A172 (cell line): ENCODE measurements at regions not wholly inside any gene's neighbourhood (a gene's known extent, or its start where the extent isn't known, plus 50 kb on each side); places are given as distances from the start of the nearest gene placed in this dataset.
"Not testable (repeated sequence)": the region's sequence is repeated elsewhere in the genome, so short reads cannot be mapped to it uniquely, and the experiment has no call there.

Source experiments
- DNase-seq: peaks from one replicate; pipeline ENCODE4 v3.0.0-alpha.2; 2015; ENCODE audit warnings: low spot score

- peak; percentile 4 for DNase-seq
These were observed 519.3 kb upstream of the ARPP21 start for GRCh38 chr3:35120026-35120425.

DNA sequence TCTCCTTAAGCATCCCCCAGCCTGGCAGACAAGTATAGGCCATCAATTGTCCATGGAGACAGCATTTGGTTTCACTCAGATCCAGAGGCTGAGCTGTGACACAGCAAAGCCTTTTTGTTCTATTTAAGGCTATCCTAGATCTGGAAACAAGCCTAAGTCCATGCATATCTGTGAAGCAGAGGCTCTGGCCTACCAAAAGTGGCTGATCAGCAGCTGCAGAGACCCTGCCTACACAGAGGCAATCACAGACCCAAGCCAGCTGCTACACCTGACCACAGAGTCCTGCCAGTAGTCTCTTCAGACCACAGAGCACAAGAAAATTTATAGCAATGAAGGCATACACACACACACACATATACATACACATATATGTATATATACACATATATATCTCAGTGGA is 501.7 kb upstream of the ARPP21 start:
- DNase-seq, result no peak

- DNase-seq, result no peak
These were observed 497.9 kb upstream of the ARPP21 start for GRCh38 chr3:35141406-35141805.

DNA sequence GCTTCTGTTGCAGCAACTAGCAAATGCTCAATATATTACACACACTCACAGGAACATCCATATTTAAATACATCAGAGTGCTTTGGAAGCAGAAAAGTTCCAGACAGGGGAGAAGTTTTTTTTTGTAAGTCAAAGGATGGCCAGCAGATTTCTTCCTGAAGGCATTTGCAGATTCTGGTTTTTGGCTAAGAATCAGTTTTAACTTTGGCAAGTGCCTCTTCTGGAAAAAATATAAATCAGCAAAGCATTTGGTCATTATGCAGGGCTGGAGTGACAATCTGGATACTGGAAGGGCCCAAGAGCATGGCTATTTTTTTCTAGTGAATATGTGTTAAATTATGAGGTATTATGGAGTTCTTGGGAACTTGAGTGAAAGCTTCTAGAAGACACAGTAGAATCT is 495.3 kb upstream of the ARPP21 start:
- DNase-seq, result no peak

GRCh38 chr3:35146256-35147035 is 492.9 kb upstream of the ARPP21 start:
- DNase-seq, result not testable (repeated sequence)

DNA sequence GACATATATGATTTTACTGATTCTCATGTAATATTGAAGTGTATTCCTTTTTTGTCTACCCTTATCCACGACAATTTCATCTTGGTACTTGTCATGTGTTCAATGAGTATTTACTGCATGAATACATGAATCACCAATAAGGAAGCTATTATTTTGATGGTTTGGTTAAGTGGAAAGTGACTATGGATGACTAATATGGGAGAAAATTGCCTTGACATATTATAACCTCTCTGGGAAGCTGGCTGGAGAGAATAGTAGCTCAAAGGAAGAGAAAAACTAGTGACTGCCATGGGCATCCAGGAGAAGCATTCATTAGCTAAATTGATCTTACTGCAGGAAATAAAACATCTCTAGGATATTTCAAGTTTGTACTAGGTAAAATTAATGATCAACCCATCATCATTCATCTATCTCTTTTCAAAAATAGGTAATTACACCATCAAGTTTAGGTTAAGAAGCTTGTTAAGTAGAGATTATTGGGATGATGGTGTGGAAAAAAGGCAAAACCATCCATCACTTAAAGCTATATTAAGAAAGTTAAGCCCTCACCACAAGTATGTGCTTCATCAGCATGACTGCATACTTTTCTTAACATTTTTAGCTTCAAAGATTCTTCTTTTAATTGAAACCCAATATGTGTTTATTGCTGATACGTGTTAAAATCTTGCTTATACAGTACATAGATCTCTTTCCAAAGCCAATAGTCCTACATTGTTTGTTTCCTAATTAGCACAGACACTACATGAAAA is 455.2 kb upstream of the ARPP21 start:
- DNase-seq, result peak; percentile 82

GRCh38 chr3:35184775-35185174 is 454.6 kb upstream of the ARPP21 start:
- peak; percentile 62 for DNase-seq

DNA sequence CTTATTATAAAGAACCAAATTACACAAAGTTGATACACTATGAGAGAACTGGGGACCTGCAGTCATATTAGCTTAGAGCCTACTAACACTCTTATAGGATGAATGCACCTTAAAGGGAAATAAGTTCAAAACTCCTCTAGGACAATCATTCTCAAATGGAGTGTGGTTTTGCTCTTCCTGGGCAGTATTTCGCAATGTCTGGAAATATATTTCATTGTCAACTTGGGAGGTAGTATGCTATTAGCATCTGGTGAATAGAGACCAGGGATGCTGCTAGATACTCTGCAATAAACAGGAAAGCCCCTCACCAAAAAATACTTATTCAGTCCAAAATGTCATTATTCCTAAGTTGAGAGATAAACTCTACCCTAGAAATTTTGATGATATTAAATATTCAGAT is 451.4 kb upstream of the ARPP21 start:
- DNase-seq, result no peak

DNA sequence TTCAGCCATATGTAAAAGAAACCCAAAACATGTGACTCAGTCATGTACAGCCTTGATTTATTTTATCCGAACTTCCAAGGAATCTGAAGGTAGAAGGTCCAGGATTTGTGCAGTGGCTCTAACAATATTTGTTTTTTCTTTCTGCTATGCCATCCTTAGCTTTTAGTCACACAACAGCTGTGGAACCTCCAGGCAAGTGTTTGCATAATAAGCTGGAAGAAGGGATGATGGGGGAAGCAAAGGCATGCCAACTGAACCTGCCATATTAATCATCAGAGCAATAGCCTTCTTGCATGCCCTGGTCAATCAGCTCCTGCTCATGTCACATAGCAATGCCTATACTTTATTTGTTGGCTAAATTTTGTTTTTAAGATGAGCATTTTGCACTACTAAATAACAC is 444.7 kb upstream of the ARPP21 start:
- no peak for DNase-seq

DNA sequence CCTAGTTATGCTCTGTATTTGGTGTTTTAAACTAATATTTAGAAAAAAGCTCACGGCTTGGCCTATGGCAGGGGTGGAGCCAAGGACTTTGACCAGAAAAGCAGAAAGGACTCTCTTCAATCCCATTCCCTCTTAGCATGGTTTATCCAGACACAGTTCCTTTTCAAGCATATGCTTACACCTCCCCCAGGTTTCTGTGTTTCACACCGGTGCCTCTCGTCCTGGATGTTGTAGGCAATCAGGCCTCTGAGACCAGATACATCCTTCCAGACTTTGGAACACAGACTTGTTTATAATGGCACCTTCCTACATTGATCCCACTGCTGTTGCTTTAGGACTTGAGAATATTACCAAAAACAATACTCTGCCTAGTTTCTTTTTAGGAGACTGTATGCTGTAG is 440.5 kb upstream of the ARPP21 start:
- DNase-seq, result no peak

DNA sequence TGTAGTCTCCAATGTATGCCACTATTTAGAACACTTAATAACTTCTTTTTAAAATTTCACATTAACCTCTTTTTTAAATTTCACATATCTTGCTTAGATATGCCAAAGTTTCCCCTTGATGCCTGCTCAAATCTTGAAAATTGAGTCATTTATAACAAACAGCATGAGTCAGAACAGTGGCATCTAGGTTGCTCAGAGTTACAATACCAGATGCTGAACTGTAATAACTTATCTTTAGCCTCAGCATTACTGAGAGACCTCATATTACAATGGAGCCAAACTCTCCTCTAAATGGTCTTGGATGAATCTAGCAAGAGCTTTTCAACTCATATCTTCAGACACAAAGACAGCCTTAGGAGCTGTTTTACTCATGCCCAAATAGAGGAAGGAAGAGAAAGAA is 439.3 kb upstream of the ARPP21 start:
- peak; percentile 87 for DNase-seq

DNA sequence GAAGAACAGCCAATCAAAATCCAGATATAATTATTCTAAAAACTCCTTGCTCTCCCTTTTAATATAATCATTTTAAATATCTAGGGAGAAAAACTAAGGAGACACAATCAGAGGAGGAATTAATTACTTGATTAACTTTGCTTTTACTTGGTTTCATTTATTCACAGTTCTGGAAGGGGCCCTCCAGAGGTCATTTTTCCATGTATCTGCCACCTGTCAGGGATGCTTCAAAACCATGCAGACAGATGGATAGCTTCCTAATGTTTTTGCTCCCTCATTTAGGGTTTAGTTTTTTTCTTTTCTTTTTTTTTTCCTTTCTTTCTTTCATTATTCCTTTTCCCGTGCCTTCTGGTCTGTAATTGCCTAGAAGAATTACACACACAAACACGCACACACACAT is 438.1 kb upstream of the ARPP21 start:
- no peak for DNase-seq

DNA sequence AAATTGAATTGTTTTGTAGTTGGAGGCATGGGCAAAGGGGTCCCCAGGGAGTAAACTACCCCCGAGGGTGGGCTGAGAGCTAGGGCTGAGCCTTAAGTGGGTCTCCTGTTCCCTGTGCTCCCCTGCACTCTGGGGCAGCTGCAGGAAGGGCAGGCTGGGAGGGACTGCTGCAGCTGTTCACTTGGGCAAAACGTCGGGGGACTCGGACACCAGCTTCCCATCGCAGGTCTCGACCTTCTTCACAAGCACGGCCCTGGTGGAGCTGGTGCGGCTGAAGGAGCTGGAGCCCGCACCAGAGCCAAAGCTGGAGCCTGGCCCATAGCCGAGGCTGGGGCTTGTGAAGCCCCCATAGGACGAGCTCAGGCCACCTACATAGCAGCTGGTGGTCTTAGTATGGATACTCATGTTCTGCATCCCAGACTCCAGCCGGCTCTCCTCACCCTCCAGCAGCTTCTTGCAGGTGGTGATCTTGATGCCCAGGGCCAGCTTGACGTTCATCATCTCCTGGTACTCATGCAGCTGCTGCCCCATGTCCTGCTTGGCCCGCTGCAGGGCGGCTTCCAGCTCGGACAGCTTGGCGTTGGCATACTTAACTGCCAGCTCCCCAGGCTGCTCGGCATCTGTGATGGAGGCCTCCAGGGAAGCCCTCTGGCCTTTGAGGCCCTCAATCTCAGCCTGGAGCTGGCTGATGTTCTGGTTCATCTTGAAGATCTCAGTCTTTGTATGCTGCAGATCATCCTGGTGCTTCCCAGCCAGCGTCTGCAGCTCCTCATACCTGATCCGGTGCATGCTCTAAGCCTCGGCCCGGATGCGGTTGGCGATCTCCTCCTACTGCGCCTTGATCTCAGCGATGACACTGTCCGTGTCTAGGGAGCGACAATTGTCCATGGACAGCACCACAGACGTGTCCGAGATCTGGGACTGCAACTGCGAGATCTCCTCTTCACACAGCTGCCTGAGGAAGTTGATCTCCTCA is 423.5 kb upstream of the ARPP21 start:
- DNase-seq, result no peak

GRCh38 chr3:35216501-35217266 is 422.6 kb upstream of the ARPP21 start:
- no peak for DNase-seq

DNA sequence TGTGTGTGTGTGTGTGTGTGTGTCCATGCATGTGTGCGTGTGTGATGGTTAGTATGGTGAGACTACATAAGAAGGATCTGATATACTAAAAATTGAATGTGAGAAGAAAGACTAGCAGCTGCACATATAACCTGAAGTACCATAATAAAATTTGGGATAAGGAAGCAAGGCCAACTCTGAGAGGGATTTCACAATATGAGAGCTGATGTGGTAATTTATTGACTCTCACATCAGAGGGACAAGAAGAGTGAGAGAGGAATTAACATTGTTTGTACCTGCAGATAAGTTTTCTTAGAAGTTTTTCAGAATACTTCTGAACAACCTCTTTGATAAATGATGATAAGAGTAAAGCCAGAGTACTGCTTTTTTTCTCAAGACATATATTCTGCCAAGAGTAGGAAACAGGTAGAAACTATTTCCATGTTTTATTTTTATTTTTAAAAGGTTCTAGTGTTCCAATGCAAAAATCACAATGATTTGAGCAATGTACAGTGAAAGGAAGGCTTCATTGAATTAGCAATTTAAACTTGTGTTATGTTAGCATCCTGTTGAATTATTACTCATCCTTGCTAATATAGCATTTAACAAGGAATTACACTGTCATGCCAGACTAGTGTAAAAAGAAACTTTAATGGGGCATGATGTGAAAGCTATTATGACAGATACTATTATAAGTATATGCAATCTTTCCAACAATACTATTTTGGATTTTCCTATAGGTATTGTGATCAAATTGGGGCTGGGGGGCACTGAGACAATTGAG is 415.5 kb upstream of the ARPP21 start:
- no peak for DNase-seq

DNA sequence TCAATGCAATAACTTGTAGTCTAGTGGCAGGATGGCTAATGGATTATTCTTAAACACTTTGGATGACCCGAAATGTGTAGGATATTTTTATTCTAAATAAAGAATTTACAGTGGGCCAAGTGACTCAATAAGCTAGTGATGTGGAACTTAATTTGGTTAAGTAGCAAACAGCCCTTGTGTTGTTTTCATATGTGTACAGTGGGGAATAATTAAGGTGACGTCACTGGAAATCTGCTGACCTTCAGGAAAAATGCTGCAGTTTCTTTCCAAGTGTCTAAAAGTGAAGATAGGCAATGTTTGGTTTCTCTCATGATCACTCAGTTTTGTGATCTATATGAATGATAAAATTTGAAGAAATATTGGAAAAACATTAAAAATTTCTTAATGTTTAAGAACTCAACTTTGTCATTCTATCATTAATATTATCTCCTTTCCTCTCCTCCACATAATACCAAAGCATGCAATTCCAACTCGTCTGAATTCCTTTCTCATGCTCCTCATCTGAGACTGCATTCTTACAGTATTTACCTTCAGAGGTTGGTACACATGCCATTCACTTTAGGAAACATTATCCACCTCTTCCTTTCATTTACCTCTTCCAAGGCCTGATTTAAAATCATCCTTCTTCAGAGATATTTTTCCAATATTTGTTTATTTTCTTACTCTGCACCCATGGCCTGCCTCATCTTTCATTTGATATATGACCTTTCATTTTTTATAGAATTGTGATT is 414.6 kb upstream of the ARPP21 start:
- no peak for DNase-seq

DNA sequence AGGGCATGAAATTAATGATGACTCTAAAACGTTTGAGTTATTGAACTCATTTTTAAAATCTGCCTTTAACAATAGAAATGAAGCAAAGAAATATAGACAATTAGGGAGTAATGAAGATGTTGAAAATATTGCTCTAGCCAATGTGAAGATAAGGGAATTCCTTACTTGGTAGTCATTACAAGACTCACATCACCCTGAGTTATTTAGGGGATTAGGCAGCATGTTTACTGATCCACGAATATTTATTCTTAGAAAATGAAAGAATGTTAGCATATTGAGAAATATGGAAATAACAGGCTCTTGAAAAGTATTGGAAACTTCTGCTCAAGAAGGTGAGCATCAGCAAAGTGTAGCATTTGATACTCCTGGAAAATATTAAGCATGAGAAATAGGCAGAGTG is 398.1 kb upstream of the ARPP21 start:
- peak; percentile 19 for DNase-seq

DNA sequence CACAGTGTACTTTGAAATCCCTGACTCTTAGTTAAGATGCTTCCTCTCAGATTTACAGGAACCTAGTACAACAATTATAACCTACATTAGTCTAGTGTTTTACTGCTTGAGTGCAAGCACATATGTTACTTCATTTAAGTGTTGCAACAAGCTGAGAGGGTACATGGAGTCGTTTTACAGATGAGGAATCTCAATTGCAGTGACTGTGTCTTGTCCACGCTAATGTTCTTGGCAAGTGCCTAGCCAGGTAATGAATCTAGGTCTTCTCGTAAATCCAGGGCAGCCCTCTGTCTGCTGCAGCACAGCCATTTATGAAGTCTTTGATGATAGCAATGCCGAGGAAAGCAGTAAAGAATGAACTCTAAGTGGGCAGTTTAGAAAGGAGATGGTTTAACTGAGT is 384.4 kb upstream of the ARPP21 start:
- no peak for DNase-seq

GRCh38 chr3:35257641-35258040 is 381.7 kb upstream of the ARPP21 start:
- DNase-seq, result no peak

GRCh38 chr3:35262406-35262805 is 376.9 kb upstream of the ARPP21 start:
- no peak for DNase-seq
